Sigmoid colon (tissue), 6 donors: ENCODE measurements at regions not wholly inside any gene's neighbourhood (a gene's known extent, or its start where the extent isn't known, plus 50 kb on each side); places are given as distances from the start of the nearest gene placed in this dataset.

Source experiments
- DNase-seq: peaks from one replicate; pipeline ENCODE4 v3.0.0-alpha.2; 2019
- H3K27ac ChIP-seq, 4 donors: fragments of 200-600 bp; sonication (generic); one replicate each; pipeline ENCODE4 v1.5.1; 2016 to 2019; ENCODE audit warnings: mild to moderate bottlenecking in 1 of 4
- H3K27me3 ChIP-seq, 3 donors: fragments of 200-600 bp; sonication (generic); one replicate each; pipeline ENCODE4 v1.5.1; 2019; ENCODE audit warnings: mild to moderate bottlenecking in 1 of 3
- H3K36me3 ChIP-seq, 4 donors: fragments of 200-600 bp; sonication (generic); one replicate each; pipeline ENCODE4 v1.5.1; 2016 to 2019
- H3K4me1 ChIP-seq, 4 donors: fragments of 200-600 bp; sonication (generic); one replicate each; pipeline ENCODE4 v1.5.1; 2017 to 2019
- H3K4me3 ChIP-seq, 4 donors: fragments of 200-600 bp; sonication (generic); one replicate each; pipeline ENCODE4 v1.5.1; 2017 to 2019; ENCODE audit warnings: mild to moderate bottlenecking in 2 of 4, moderate library complexity in 1 of 4
- H3K9me3 ChIP-seq, 4 donors: fragments of 200-600 bp in 3 of 4; sonication (generic) in 3 of 4; one replicate each; pipeline versions ENCODE4 v1.5.1 to v1.6.1; 2013 to 2019
- EP300 ChIP-seq, 4 donors: sonication (generic); formaldehyde crosslinking; IDR thresholded peaks; one replicate each; pipeline ENCODE4 v1.6.1; 2017; ENCODE audit warnings: antibody characterized with exemption in 4 of 4
- POLR2A ChIP-seq, 2 donors: fragments of 450-650 bp; IDR thresholded peaks; one replicate each; pipeline ENCODE4 v1.6.1; 2016; ENCODE audit warnings: antibody characterized with exemption in 2 of 2, mild to moderate bottlenecking in 2 of 2, moderate library complexity in 2 of 2
- POLR2AphosphoS5 ChIP-seq, 4 donors: sonication (generic); formaldehyde crosslinking; IDR thresholded peaks; one replicate each; pipeline ENCODE4 v1.6.1; 2017; ENCODE audit warnings: antibody characterized with exemption in 4 of 4
- WGBS, 2 donors: extraction: QIAGEN DNeasy Blood & Tissue Kit; methylation state at CpG; one replicate each; pipeline ENCODE4 v1.1.7; 2013; 5-methylcytosine and 5-hydroxymethylcytosine counted together
- intact Hi-C: fragments of 100-400 bp; cut with DNase I; formaldehyde crosslinking; loops from one replicate; pipeline ENCODE4 v1.15.1; 2023
- TF ChIP-seq, protein P1 (sequence below), 4 experiments: fragments of 450-650 bp in 3 of 4; fragments of 200-600 bp in 1 of 4; IDR thresholded peaks; one replicate each; pipeline ENCODE4 v1.5.1; 2016 to 2019; ENCODE audit warnings: antibody characterized with exemption in 4 of 4, mild to moderate bottlenecking in 3 of 4, moderate library complexity in 2 of 4
- donor health status: healthy with polysubstance abuse.
- donor health status: healthy.

DNA sequence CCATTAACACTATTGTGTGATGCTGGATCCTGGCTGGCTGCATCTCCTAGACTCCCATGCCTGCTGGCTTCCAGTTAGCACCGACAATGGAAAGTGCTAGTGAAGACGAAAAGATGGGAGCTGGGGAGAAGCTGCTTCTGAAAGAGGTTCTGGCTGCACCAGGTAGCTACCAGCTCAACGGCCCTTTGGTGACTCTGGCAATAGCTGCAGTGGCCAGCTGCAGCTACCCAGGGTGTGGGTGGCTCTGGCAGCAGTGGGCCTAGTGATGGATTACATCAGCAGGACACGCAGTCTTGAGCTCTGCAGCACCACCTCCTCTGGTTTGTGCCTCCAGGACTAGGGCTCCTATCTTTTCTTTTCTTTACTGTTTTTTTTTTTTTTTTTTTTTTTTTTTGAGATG lies 662.6 kb downstream of the MATN1 start:
- DNase-seq = no peak
- TF ChIP-seq EP300 (IDR thresholded peaks at IDR 0.05) = no peak
- TF ChIP-seq, protein P1, sequence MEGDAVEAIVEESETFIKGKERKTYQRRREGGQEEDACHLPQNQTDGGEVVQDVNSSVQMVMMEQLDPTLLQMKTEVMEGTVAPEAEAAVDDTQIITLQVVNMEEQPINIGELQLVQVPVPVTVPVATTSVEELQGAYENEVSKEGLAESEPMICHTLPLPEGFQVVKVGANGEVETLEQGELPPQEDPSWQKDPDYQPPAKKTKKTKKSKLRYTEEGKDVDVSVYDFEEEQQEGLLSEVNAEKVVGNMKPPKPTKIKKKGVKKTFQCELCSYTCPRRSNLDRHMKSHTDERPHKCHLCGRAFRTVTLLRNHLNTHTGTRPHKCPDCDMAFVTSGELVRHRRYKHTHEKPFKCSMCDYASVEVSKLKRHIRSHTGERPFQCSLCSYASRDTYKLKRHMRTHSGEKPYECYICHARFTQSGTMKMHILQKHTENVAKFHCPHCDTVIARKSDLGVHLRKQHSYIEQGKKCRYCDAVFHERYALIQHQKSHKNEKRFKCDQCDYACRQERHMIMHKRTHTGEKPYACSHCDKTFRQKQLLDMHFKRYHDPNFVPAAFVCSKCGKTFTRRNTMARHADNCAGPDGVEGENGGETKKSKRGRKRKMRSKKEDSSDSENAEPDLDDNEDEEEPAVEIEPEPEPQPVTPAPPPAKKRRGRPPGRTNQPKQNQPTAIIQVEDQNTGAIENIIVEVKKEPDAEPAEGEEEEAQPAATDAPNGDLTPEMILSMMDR (IDR thresholded peaks at IDR 0.05) = no peak
- no peak for TF ChIP-seq POLR2A (IDR thresholded peaks at IDR 0.05)
- TF ChIP-seq POLR2AphosphoS5 (IDR thresholded peaks at IDR 0.05) = no peak
- intact Hi-C loops = no loop called here
- Histone ChIP-seq H3K27me3 (peaks cover 0 to 9% (median 0%) of the 10 kb centered on the region in 3 donors), H3K9me3 (no peaks in the 10 kb centered on the region), H3K36me3 (no peaks in the 10 kb centered on the region), H3K27ac (no peak overlapping the region), H3K4me3 (no peak overlapping the region), H3K4me1 (no peaks in the 10 kb centered on the region)
- 88 to 89% methylated on average over 4 of the region's 4 CpGs for WGBS, 2 donors

DNA sequence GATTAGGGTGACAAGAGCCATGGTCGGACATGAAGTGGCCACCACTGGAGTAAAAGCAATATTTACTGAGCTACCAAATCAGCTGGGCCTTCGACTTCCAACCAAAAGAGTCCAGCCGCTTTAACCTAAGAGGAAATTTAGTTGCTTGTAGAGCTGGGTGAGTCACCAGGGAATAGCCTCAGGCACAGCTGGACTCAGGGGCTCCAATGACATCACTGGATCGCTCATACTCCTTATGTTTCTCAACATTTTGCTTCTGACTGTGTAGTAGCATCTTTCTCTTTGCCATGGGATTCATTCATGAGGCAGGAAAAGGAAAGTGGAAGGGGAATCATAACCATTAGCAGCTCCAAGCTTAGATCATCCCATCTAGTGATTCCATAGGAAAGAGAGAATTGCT lies 664.4 kb downstream of the MATN1 start:
- no peaks in the 10 kb centered on the region for H3K4me1 ChIP-seq
- no peak for DNase-seq
- H3K9me3 ChIP-seq = no peaks in the 10 kb centered on the region
- no peak overlapping the region for H3K4me3 ChIP-seq
- 55 to 67% methylated on average over 4 of the region's 4 CpGs for WGBS, 2 donors
- H3K27ac ChIP-seq = no peak overlapping the region
- TF ChIP-seq EP300 (IDR thresholded peaks at IDR 0.05) (no peak), POLR2AphosphoS5 (IDR thresholded peaks at IDR 0.05) (no peak), POLR2A (IDR thresholded peaks at IDR 0.05) (no peak)
- TF ChIP-seq, protein P1 (IDR thresholded peaks at IDR 0.05) = no peak
- H3K27me3 ChIP-seq = peaks cover 0 to 10% (median 0%) of the 10 kb centered on the region in 3 donors
- H3K36me3 ChIP-seq = no peaks in the 10 kb centered on the region
- intact Hi-C loops = no loop called here

DNA sequence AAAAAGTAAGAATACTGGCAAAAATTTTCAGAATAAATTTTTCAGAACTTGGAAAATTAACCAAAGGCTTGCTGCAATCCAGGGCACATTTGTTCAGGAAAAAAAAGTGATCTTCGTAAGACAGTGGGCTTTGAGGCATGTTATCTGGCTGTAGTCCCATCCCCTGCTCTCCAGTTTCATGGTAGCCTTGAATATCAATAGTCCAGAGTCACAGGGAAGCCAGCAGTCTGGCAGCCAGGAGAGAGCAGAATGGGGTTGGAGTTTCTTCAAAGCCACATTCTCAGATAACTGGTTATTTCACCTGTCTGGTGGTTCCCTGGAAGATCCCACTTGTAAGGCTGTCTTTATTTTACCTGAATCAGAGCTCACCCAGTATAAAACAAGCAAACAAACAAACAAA lies 669.3 kb downstream of the MATN1 start:
- 65 to 78% methylated on average over 1 of the region's 1 CpG for WGBS, 2 donors
- no peak for DNase-seq
- intact Hi-C loops = no loop called here
- Histone ChIP-seq H3K4me1 (no peaks in the 10 kb centered on the region), H3K27ac (no peak overlapping the region), H3K9me3 (no peaks in the 10 kb centered on the region), H3K27me3 (peaks cover 0 to 45% (median 6%) of the 10 kb centered on the region in 3 donors), H3K36me3 (no peaks in the 10 kb centered on the region), H3K4me3 (no peak overlapping the region)
- TF ChIP-seq, protein P1 (IDR thresholded peaks at IDR 0.05) = no peak
- no peak for TF ChIP-seq POLR2A (IDR thresholded peaks at IDR 0.05)
- no peak for TF ChIP-seq POLR2AphosphoS5 (IDR thresholded peaks at IDR 0.05)
- no peak for TF ChIP-seq EP300 (IDR thresholded peaks at IDR 0.05)

DNA sequence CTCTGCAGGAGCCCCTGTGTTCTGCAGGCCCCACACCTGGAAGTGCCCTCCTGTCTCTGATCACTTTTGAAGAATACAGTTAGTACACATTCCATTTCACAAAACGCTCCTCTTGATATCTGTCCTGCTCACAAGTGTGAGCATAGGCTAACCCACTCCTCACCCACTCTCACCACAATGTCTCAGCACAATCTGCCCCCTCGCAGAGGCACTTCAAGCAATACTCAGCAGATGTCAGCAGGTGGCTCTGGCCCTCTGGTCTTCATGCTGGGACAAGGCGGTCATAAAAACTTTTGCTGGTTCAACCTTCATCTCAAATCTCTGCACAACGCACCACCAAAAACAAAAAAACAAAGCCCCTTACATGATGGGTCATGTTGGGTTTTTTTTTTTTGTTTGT lies 671.2 kb downstream of the MATN1 start:
- no peak for DNase-seq
- Histone ChIP-seq H3K36me3 (no peaks in the 10 kb centered on the region), H3K4me3 (no peak overlapping the region), H3K27me3 (peaks cover 0 to 40% (median 6%) of the 10 kb centered on the region in 3 donors), H3K9me3 (no peaks in the 10 kb centered on the region), H3K4me1 (no peaks in the 10 kb centered on the region), H3K27ac (no peak overlapping the region)
- no peak for TF ChIP-seq EP300 (IDR thresholded peaks at IDR 0.05)
- TF ChIP-seq, protein P1 (IDR thresholded peaks at IDR 0.05) = no peak
- no peak for TF ChIP-seq POLR2A (IDR thresholded peaks at IDR 0.05)
- no peak for TF ChIP-seq POLR2AphosphoS5 (IDR thresholded peaks at IDR 0.05)
- 46 to 54% methylated on average over 4 of the region's 4 CpGs for WGBS, 2 donors
- intact Hi-C loops = no loop called here

DNA sequence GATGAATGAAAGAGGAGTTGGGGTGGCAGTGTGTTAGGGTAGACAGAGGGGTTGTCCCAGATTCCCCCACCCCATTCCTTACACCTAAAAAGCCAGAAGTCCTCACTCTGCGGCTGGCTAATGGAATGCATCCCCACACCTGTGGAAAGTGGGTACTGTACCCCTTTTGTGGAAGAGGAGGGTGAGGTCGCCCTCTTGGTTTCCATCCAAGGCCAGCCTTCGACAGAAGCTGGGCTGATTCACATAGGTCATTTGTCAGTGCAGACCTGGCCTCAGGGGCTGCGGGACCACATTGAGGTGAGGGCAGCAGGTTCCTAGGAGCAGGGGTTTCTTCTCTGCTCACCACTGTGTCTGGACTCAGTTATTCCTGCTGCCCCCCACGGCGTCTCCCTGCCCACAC lies 671.6 kb downstream of the MATN1 start:
- TF ChIP-seq, protein P1 (IDR thresholded peaks at IDR 0.05) = no peak
- TF ChIP-seq POLR2A (IDR thresholded peaks at IDR 0.05) = no peak
- TF ChIP-seq POLR2AphosphoS5 (IDR thresholded peaks at IDR 0.05) = no peak
- no peak for TF ChIP-seq EP300 (IDR thresholded peaks at IDR 0.05)
- Histone ChIP-seq H3K27ac (no peak overlapping the region), H3K9me3 (no peaks in the 10 kb centered on the region), H3K27me3 (peaks cover 0 to 39% (median 6%) of the 10 kb centered on the region in 3 donors), H3K4me3 (no peak overlapping the region), H3K36me3 (no peaks in the 10 kb centered on the region), H3K4me1 (no peaks in the 10 kb centered on the region)
- intact Hi-C loops = no loop called here
- no peak for DNase-seq
- WGBS, 2 donors = 83 to 94% methylated on average over 6 of the region's 6 CpGs
